ENCODE measurements at regions not wholly inside any gene's neighbourhood (a gene's known extent, or its start where the extent isn't known, plus 50 kb on each side); places are given as distances from the start of the nearest gene placed in this dataset.
"Not testable (repeated sequence)": the region's sequence is repeated elsewhere in the genome, so short reads cannot be mapped to it uniquely, and the experiment has no call there.

GRCh38 chr12:91250273-91250665 is 67.7 kb upstream of the DCN start:
- Mint-ChIP-seq H3K4me1 (no peaks in the 10 kb centered on the region), H3K27ac (no peak overlapping the region), H3K27me3 (no peaks in the 10 kb centered on the region), H3K9me3 (peaks cover 0 to 3% (median 0%) of the 10 kb centered on the region in 7 donors), H3K4me3 (no peak overlapping the region), H3K36me3 (no peaks in the 10 kb centered on the region)
- no peaks in the 10 kb centered on the region for H3K36me3 ChIP-seq (ENCODE audit: control insufficient read depth, insufficient read depth, low read length)
- no peaks in the 10 kb centered on the region for H3K9me3 ChIP-seq (ENCODE audit: control insufficient read depth in 2 of 2, low read length in 2 of 2)
- H3K4me1 ChIP-seq (ENCODE audit: control insufficient read depth, insufficient read depth, low read length, poor library complexity, severe bottlenecking) = no peaks in the 10 kb centered on the region
- DNase-seq (no peak), ATAC-seq (ENCODE audit: low read depth in 2 of 2) (no peak)
- H3K4me3 ChIP-seq (ENCODE audit: low read depth, low read length) = no peak overlapping the region
- H3K27me3 ChIP-seq (ENCODE audit: control insufficient read depth, insufficient read depth, low read length) = no peaks in the 10 kb centered on the region
- H3K27ac ChIP-seq (ENCODE audit: insufficient read depth, low read length, poor library complexity, severe bottlenecking) = no peak overlapping the region

GRCh38 chr12:91249518-91250272 is 67.1 kb upstream of the DCN start:
- Mint-ChIP-seq H3K9me3 (peaks cover 0 to 3% (median 0%) of the 10 kb centered on the region in 7 donors), H3K4me3 (no peak overlapping the region), H3K27ac (no peak overlapping the region), H3K36me3 (no peaks in the 10 kb centered on the region), H3K27me3 (no peaks in the 10 kb centered on the region), H3K4me1 (no peaks in the 10 kb centered on the region)
- H3K4me3 ChIP-seq (ENCODE audit: low read depth, low read length) = no peak overlapping the region
- no peak overlapping the region for H3K27ac ChIP-seq (ENCODE audit: insufficient read depth, low read length, poor library complexity, severe bottlenecking)
- ATAC-seq (ENCODE audit: low read depth in 2 of 2) (no peak), DNase-seq (no peak)
- H3K4me1 ChIP-seq (ENCODE audit: control insufficient read depth, insufficient read depth, low read length, poor library complexity, severe bottlenecking) = no peaks in the 10 kb centered on the region
- no peaks in the 10 kb centered on the region for H3K9me3 ChIP-seq (ENCODE audit: control insufficient read depth in 2 of 2, low read length in 2 of 2)
- no peaks in the 10 kb centered on the region for H3K27me3 ChIP-seq (ENCODE audit: control insufficient read depth, insufficient read depth, low read length)
- H3K36me3 ChIP-seq (ENCODE audit: control insufficient read depth, insufficient read depth, low read length) = no peaks in the 10 kb centered on the region

- no peak overlapping the region for H3K4me3 ChIP-seq (ENCODE audit: low read depth, low read length)
- H3K36me3 ChIP-seq (ENCODE audit: control insufficient read depth, insufficient read depth, low read length) = no peaks in the 10 kb centered on the region
- H3K4me1 ChIP-seq (ENCODE audit: control insufficient read depth, insufficient read depth, low read length, poor library complexity, severe bottlenecking) = no peaks in the 10 kb centered on the region
- H3K9me3 ChIP-seq (ENCODE audit: control insufficient read depth in 2 of 2, low read length in 2 of 2) = no peaks in the 10 kb centered on the region
- DNase-seq = no peak
- no peaks in the 10 kb centered on the region for H3K27me3 ChIP-seq (ENCODE audit: control insufficient read depth, insufficient read depth, low read length)
- no peak overlapping the region for H3K27ac Mint-ChIP-seq
- peaks cover 0 to 3% (median 1%) of the 10 kb centered on the region in 7 donors for H3K9me3 Mint-ChIP-seq
- H3K36me3 Mint-ChIP-seq = no peaks in the 10 kb centered on the region
- H3K27ac ChIP-seq (ENCODE audit: insufficient read depth, low read length, poor library complexity, severe bottlenecking) = no peak overlapping the region
- H3K4me1 Mint-ChIP-seq = no peaks in the 10 kb centered on the region
- no peaks in the 10 kb centered on the region for H3K27me3 Mint-ChIP-seq
- H3K4me3 Mint-ChIP-seq = no peak overlapping the region
- ATAC-seq (ENCODE audit: low read depth in 2 of 2) = no peak
These were observed 66.4 kb upstream of the DCN start for GRCh38 chr12:91249054-91249453.

- not testable (repeated sequence) for H3K4me3 ChIP-seq (ENCODE audit: low read depth, low read length); H3K27ac Mint-ChIP-seq; H3K9me3 Mint-ChIP-seq; H3K9me3 ChIP-seq (ENCODE audit: control insufficient read depth in 2 of 2, low read length in 2 of 2); ATAC-seq (ENCODE audit: low read depth in 2 of 2); H3K4me1 Mint-ChIP-seq; H3K36me3 ChIP-seq (ENCODE audit: control insufficient read depth, insufficient read depth, low read length); H3K36me3 Mint-ChIP-seq; H3K4me1 ChIP-seq (ENCODE audit: control insufficient read depth, insufficient read depth, low read length, poor library complexity, severe bottlenecking); DNase-seq; H3K27me3 Mint-ChIP-seq; H3K27me3 ChIP-seq (ENCODE audit: control insufficient read depth, insufficient read depth, low read length); H3K27ac ChIP-seq (ENCODE audit: insufficient read depth, low read length, poor library complexity, severe bottlenecking); H3K4me3 Mint-ChIP-seq
These were observed 60.6 kb upstream of the DCN start for GRCh38 chr12:91243177-91243576.

GRCh38 chr12:91241756-91242155 is 59.1 kb upstream of the DCN start:
- no peaks in the 10 kb centered on the region for H3K36me3 Mint-ChIP-seq
- ATAC-seq (ENCODE audit: low read depth in 2 of 2) (no peak), DNase-seq (no peak)
- H3K9me3 Mint-ChIP-seq = peaks cover 0 to 5% (median 2%) of the 10 kb centered on the region in 7 donors
- H3K4me1 ChIP-seq (ENCODE audit: control insufficient read depth, insufficient read depth, low read length, poor library complexity, severe bottlenecking) = no peaks in the 10 kb centered on the region
- no peaks in the 10 kb centered on the region for H3K27me3 ChIP-seq (ENCODE audit: control insufficient read depth, insufficient read depth, low read length)
- H3K4me1 Mint-ChIP-seq = no peaks in the 10 kb centered on the region
- H3K27ac ChIP-seq (ENCODE audit: insufficient read depth, low read length, poor library complexity, severe bottlenecking) = no peak overlapping the region
- H3K4me3 ChIP-seq (ENCODE audit: low read depth, low read length) = no peak overlapping the region
- no peak overlapping the region for H3K27ac Mint-ChIP-seq
- no peaks in the 10 kb centered on the region for H3K27me3 Mint-ChIP-seq
- H3K36me3 ChIP-seq (ENCODE audit: control insufficient read depth, insufficient read depth, low read length) = no peaks in the 10 kb centered on the region
- H3K4me3 Mint-ChIP-seq = no peak overlapping the region
- H3K9me3 ChIP-seq (ENCODE audit: control insufficient read depth in 2 of 2, low read length in 2 of 2) = no peaks in the 10 kb centered on the region

GRCh38 chr12:91240386-91241095 is 57.9 kb upstream of the DCN start:
- H3K4me3 Mint-ChIP-seq = no peak overlapping the region
- no peak for DNase-seq
- Histone ChIP-seq H3K4me3 (ENCODE audit: low read depth, low read length) (no peak overlapping the region), H3K36me3 (ENCODE audit: control insufficient read depth, insufficient read depth, low read length) (no peaks in the 10 kb centered on the region), H3K27me3 (ENCODE audit: control insufficient read depth, insufficient read depth, low read length) (no peaks in the 10 kb centered on the region), H3K27ac (ENCODE audit: insufficient read depth, low read length, poor library complexity, severe bottlenecking) (no peak overlapping the region), H3K9me3 (ENCODE audit: control insufficient read depth in 2 of 2, low read length in 2 of 2) (no peaks in the 10 kb centered on the region), H3K4me1 (ENCODE audit: control insufficient read depth, insufficient read depth, low read length, poor library complexity, severe bottlenecking) (no peaks in the 10 kb centered on the region)
- H3K4me1 Mint-ChIP-seq = no peaks in the 10 kb centered on the region
- H3K36me3 Mint-ChIP-seq = no peaks in the 10 kb centered on the region
- ATAC-seq (ENCODE audit: low read depth in 2 of 2) = no peak
- peaks cover 0 to 5% (median under 1%) of the 10 kb centered on the region in 7 donors for H3K9me3 Mint-ChIP-seq
- H3K27me3 Mint-ChIP-seq = no peaks in the 10 kb centered on the region
- no peak overlapping the region for H3K27ac Mint-ChIP-seq

- Histone ChIP-seq H3K4me3 (ENCODE audit: low read depth, low read length) (no peak overlapping the region), H3K36me3 (ENCODE audit: control insufficient read depth, insufficient read depth, low read length) (no peaks in the 10 kb centered on the region), H3K27me3 (ENCODE audit: control insufficient read depth, insufficient read depth, low read length) (no peaks in the 10 kb centered on the region), H3K9me3 (ENCODE audit: control insufficient read depth in 2 of 2, low read length in 2 of 2) (no peaks in the 10 kb centered on the region), H3K27ac (ENCODE audit: insufficient read depth, low read length, poor library complexity, severe bottlenecking) (no peak overlapping the region), H3K4me1 (ENCODE audit: control insufficient read depth, insufficient read depth, low read length, poor library complexity, severe bottlenecking) (no peaks in the 10 kb centered on the region)
- Mint-ChIP-seq H3K27me3 (no peaks in the 10 kb centered on the region), H3K4me1 (no peaks in the 10 kb centered on the region), H3K36me3 (no peaks in the 10 kb centered on the region), H3K9me3 (peaks cover 0 to 4% (median 0%) of the 10 kb centered on the region in 7 donors), H3K4me3 (no peak overlapping the region), H3K27ac (no peak overlapping the region)
- ATAC-seq (ENCODE audit: low read depth in 2 of 2) (no peak), DNase-seq (no peak)
These were observed 56.9 kb upstream of the DCN start for GRCh38 chr12:91239481-91239880.
